ENCODE measurements at regions not wholly inside any gene's neighbourhood (a gene's known extent, or its start where the extent isn't known, plus 50 kb on each side); places are given as distances from the start of the nearest gene placed in this dataset.
"Not testable (repeated sequence)": the region's sequence is repeated elsewhere in the genome, so short reads cannot be mapped to it uniquely, and the experiment has no call there.

GRCh38 chr4:114148372-114149070 lies 169.1 kb upstream of the ARSJ start:
- H3K23me2 ChIP-seq (ENCODE audit: low read depth, low read length); H2BK120ac ChIP-seq (replicated peaks; ENCODE audit: low read depth, low read length); H2BK12ac ChIP-seq (ENCODE audit: low read depth, low read length); H3K4ac ChIP-seq (replicated peaks; ENCODE audit: insufficient read length, low read depth, low read length); H4K91ac ChIP-seq (replicated peaks; ENCODE audit: insufficient read length, low read length); H3K4me1 ChIP-seq (replicated peaks in 1 of 4; ENCODE audit: control insufficient read depth in 3 of 4, insufficient read depth in 4 of 4, low read length in 3 of 4); H4K5ac ChIP-seq (ENCODE audit: insufficient read length, low read depth, low read length); H3K9me3 ChIP-seq (ENCODE audit: insufficient read depth in 2 of 2, low read depth in 1 of 2, low read length in 1 of 2); H4K8ac ChIP-seq (ENCODE audit: extremely low read depth, insufficient read depth, low read length); POLR2A ChIA-PET (ENCODE audit: partially characterized antibody); H3K14ac ChIP-seq (ENCODE audit: insufficient read length); H3K79me2 ChIP-seq (ENCODE audit: control insufficient read depth in 1 of 2, insufficient read depth in 2 of 2, low read length in 2 of 2); H4K20me1 ChIP-seq (replicated peaks in 1 of 2; ENCODE audit: control insufficient read depth in 1 of 2, insufficient read depth in 2 of 2, low read length in 2 of 2); H2BK20ac ChIP-seq (ENCODE audit: low read length); DNase-seq (ENCODE audit: low read depth in 1 of 2, low spot score in 2 of 2); H3K56ac ChIP-seq (replicated peaks; ENCODE audit: insufficient read length, low read depth, low read length); H2AFZ ChIP-seq (ENCODE audit: low read length); H3K9ac ChIP-seq (replicated peaks in 1 of 4; ENCODE audit: extremely low read depth in 1 of 4, low read depth in 3 of 4, low read length in 3 of 4); H3K23ac ChIP-seq (ENCODE audit: insufficient read length); H3K36me3 ChIP-seq (ENCODE audit: control insufficient read depth in 2 of 4, insufficient read depth in 4 of 4, low read length in 3 of 4); H3K27ac ChIP-seq (ENCODE audit: low read depth, low read length); H3K4me2 ChIP-seq (ENCODE audit: insufficient read depth in 1 of 2, low read depth in 2 of 2, low read length in 2 of 2); H2BK15ac ChIP-seq (ENCODE audit: low read length); H3K79me1 ChIP-seq (ENCODE audit: low read depth, low read length); H2BK5ac ChIP-seq (ENCODE audit: low read depth, low read length); H3K27me3 ChIP-seq (replicated peaks in 1 of 4; ENCODE audit: control insufficient read depth in 3 of 4, extremely low read depth in 1 of 4, insufficient read depth in 3 of 4, low read length in 3 of 4); FAIRE-seq; H3K18ac ChIP-seq (ENCODE audit: extremely low read depth, low read length); H3K4me3 ChIP-seq (ENCODE audit: extremely low read depth in 1 of 4, insufficient read depth in 2 of 4, low read depth in 3 of 4, low read length in 4 of 4); H2AK5ac ChIP-seq (ENCODE audit: low read depth, low read length): not testable (repeated sequence)
- WGBS, 2 experiments (ENCODE audit: extremely low coverage in 1 of 2, insufficient coverage in 1 of 2, insufficient read length in 1 of 2, insufficient replicate concordance in 2 of 2, low coverage in 1 of 2, low lambda C conversion rate in 2 of 2, missing lambda C conversion rate in 1 of 2): 96% methylated on average over 24 of the region's 27 CpGs; no CpG with 5 or more reads in 1 of the 2 experiments
- CTCF ChIA-PET (ENCODE audit: partially characterized antibody): interaction anchor here (0.9 to 1.2 kb wide), 3 partner anchors 12 to 148 kb away, joined by 3 read pairs; no protein-coding TSS in a partner anchor

Data from H1 (cell line).